ENCODE measurements at regions not wholly inside any gene's neighbourhood (a gene's known extent, or its start where the extent isn't known, plus 50 kb on each side); places are given as distances from the start of the nearest gene placed in this dataset.

DNA sequence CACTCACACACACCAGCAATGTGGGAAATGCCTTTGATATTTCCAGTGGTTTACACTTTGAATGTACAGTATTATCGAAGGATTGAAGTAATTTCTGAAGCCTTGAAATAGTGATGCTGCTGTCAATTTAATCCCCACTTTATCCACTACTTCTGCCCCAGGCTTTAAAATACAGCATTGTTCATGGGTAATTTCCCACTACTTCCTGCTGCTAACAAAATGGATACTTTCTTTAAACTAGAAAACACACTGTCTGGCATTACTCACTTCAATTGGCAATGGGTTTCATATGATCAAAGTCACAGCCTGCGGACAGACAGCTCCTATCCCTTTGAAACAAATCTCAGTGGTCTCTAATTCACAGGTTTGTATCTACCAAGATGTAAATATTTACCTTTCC, 292.2 kb downstream of the CDH11 start:
- TF ChIP-seq, protein P1, sequence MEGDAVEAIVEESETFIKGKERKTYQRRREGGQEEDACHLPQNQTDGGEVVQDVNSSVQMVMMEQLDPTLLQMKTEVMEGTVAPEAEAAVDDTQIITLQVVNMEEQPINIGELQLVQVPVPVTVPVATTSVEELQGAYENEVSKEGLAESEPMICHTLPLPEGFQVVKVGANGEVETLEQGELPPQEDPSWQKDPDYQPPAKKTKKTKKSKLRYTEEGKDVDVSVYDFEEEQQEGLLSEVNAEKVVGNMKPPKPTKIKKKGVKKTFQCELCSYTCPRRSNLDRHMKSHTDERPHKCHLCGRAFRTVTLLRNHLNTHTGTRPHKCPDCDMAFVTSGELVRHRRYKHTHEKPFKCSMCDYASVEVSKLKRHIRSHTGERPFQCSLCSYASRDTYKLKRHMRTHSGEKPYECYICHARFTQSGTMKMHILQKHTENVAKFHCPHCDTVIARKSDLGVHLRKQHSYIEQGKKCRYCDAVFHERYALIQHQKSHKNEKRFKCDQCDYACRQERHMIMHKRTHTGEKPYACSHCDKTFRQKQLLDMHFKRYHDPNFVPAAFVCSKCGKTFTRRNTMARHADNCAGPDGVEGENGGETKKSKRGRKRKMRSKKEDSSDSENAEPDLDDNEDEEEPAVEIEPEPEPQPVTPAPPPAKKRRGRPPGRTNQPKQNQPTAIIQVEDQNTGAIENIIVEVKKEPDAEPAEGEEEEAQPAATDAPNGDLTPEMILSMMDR (IDR thresholded peaks at IDR 0.05), result no peak
- TF ChIP-seq POLR2A (IDR thresholded peaks at IDR 0.05), result no peak
